Brain microvascular endothelial cell (primary cell): ENCODE measurements at regions not wholly inside any gene's neighbourhood (a gene's known extent, or its start where the extent isn't known, plus 50 kb on each side); places are given as distances from the start of the nearest gene placed in this dataset.

Experiments used
- DNase-seq: peaks from one replicate; pipeline ENCODE4 v3.0.0-alpha.2; 2020
- H3K27ac ChIP-seq: fragments of 250-450 bp; sonication (Bioruptor Pico); 2 replicates; pipeline ENCODE4 v1.5.1; 2020; ENCODE audit warnings: mild to moderate bottlenecking, moderate library complexity
- H3K27me3 ChIP-seq: fragments of 250-450 bp; sonication (Bioruptor Pico); replicated peaks from 2 replicates; pipeline ENCODE4 v1.5.1; 2020; ENCODE audit warnings: mild to moderate bottlenecking
- H3K36me3 ChIP-seq: fragments of 250-450 bp; sonication (Bioruptor Pico); replicated peaks from 2 replicates; pipeline ENCODE4 v1.5.1; 2020; ENCODE audit warnings: mild to moderate bottlenecking
- H3K4me3 ChIP-seq: 2 replicates; pipeline ENCODE4 v1.5.1; 2011; ENCODE audit warnings: low read depth, mild to moderate bottlenecking, control low read depth, low read length, moderate library complexity
- CTCF ChIP-seq: IDR thresholded peaks from 2 replicates; pipeline ENCODE4 v1.5.1; 2011; ENCODE audit warnings: low read depth, mild to moderate bottlenecking, moderate library complexity, low read length, control low read depth, inconsistent platforms; ENCODE audit errors: missing control alignments
- in situ Hi-C: cut with HindIII; loops from 2 replicates; pipeline ENCODE4 v1.10.0; 2017; ENCODE audit warnings: low sequenced_read_pairs, low pct_ligation_motif_present

GRCh38 chr22:49097171-49097925 is 730.3 kb downstream of the BRD1 start:
- no peak overlapping the region for H3K27ac ChIP-seq
- H3K36me3 ChIP-seq, result no peaks in the 10 kb centered on the region
- in situ Hi-C loops, result no loop called here
- no peak for TF ChIP-seq CTCF
- no peaks in the 10 kb centered on the region for H3K27me3 ChIP-seq
- no peak overlapping the region for H3K4me3 ChIP-seq
- DNase-seq, result no peak

GRCh38 chr22:49096476-49096875 is 731.2 kb downstream of the BRD1 start:
- in situ Hi-C loops, result no loop called here
- no peak overlapping the region for H3K4me3 ChIP-seq
- no peak for TF ChIP-seq CTCF
- no peak overlapping the region for H3K27ac ChIP-seq
- H3K27me3 ChIP-seq, result no peaks in the 10 kb centered on the region
- H3K36me3 ChIP-seq, result no peaks in the 10 kb centered on the region
- DNase-seq, result no peak

- Histone ChIP-seq H3K27me3 (no peaks in the 10 kb centered on the region), H3K27ac (no peak overlapping the region), H3K4me3 (no peak overlapping the region), H3K36me3 (no peaks in the 10 kb centered on the region)
- TF ChIP-seq CTCF, result no peak
- no peak for DNase-seq
- in situ Hi-C loops, result no loop called here
These were observed 732.3 kb downstream of the BRD1 start for GRCh38 chr22:49095366-49095765.

- no peak for TF ChIP-seq CTCF
- H3K27me3 ChIP-seq, result no peaks in the 10 kb centered on the region
- no peaks in the 10 kb centered on the region for H3K36me3 ChIP-seq
- no peak overlapping the region for H3K4me3 ChIP-seq
- DNase-seq, result no peak
- in situ Hi-C loops, result no loop called here
- H3K27ac ChIP-seq, result no peak overlapping the region
These were observed 732.8 kb downstream of the BRD1 start for GRCh38 chr22:49094858-49095257.

- in situ Hi-C loops, result no loop called here
- Histone ChIP-seq H3K4me3 (no peak overlapping the region), H3K27me3 (no peaks in the 10 kb centered on the region), H3K36me3 (no peaks in the 10 kb centered on the region), H3K27ac (no peak overlapping the region)
- TF ChIP-seq CTCF, result no peak
- DNase-seq, result no peak
These were observed 733.5 kb downstream of the BRD1 start for GRCh38 chr22:49094151-49094550.

- H3K27ac ChIP-seq, result no peak overlapping the region
- H3K36me3 ChIP-seq, result no peaks in the 10 kb centered on the region
- TF ChIP-seq CTCF, result no peak
- DNase-seq, result no peak
- in situ Hi-C loops, result no loop called here
- H3K27me3 ChIP-seq, result no peaks in the 10 kb centered on the region
- no peak overlapping the region for H3K4me3 ChIP-seq
These were observed 734.3 kb downstream of the BRD1 start for GRCh38 chr22:49093192-49093880.
